ENCODE measurements at regions not wholly inside any gene's neighbourhood (a gene's known extent, or its start where the extent isn't known, plus 50 kb on each side); places are given as distances from the start of the nearest gene placed in this dataset.

- WGBS, 3 donors = 93 to 96% (median 96%) methylated on average over 4 of the region's 4 CpGs
- no peak for DNase-seq
- H3K9me3 ChIP-seq = no peaks in the 10 kb centered on the region
- TF ChIP-seq, protein P1, sequence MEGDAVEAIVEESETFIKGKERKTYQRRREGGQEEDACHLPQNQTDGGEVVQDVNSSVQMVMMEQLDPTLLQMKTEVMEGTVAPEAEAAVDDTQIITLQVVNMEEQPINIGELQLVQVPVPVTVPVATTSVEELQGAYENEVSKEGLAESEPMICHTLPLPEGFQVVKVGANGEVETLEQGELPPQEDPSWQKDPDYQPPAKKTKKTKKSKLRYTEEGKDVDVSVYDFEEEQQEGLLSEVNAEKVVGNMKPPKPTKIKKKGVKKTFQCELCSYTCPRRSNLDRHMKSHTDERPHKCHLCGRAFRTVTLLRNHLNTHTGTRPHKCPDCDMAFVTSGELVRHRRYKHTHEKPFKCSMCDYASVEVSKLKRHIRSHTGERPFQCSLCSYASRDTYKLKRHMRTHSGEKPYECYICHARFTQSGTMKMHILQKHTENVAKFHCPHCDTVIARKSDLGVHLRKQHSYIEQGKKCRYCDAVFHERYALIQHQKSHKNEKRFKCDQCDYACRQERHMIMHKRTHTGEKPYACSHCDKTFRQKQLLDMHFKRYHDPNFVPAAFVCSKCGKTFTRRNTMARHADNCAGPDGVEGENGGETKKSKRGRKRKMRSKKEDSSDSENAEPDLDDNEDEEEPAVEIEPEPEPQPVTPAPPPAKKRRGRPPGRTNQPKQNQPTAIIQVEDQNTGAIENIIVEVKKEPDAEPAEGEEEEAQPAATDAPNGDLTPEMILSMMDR (IDR thresholded peaks at IDR 0.05) = no peak
- H3K4me3 ChIP-seq = no peak overlapping the region
- intact Hi-C loops (cut with DNase I) = no loop called here
- no peak overlapping the region for H3K27ac ChIP-seq
- H3K27me3 ChIP-seq (ENCODE audit: insufficient read depth in 3 of 3, low read length in 2 of 3) = no peaks in the 10 kb centered on the region
- no peaks in the 10 kb centered on the region for H3K36me3 ChIP-seq (ENCODE audit: insufficient read depth in 1 of 2, low read depth in 1 of 2)
- no peaks in the 10 kb centered on the region for H3K4me1 ChIP-seq
- no peak for ATAC-seq
Measured at GRCh38 chr9:86644675-86645034, 290.4 kb upstream of the TUT7 start.

DNA sequence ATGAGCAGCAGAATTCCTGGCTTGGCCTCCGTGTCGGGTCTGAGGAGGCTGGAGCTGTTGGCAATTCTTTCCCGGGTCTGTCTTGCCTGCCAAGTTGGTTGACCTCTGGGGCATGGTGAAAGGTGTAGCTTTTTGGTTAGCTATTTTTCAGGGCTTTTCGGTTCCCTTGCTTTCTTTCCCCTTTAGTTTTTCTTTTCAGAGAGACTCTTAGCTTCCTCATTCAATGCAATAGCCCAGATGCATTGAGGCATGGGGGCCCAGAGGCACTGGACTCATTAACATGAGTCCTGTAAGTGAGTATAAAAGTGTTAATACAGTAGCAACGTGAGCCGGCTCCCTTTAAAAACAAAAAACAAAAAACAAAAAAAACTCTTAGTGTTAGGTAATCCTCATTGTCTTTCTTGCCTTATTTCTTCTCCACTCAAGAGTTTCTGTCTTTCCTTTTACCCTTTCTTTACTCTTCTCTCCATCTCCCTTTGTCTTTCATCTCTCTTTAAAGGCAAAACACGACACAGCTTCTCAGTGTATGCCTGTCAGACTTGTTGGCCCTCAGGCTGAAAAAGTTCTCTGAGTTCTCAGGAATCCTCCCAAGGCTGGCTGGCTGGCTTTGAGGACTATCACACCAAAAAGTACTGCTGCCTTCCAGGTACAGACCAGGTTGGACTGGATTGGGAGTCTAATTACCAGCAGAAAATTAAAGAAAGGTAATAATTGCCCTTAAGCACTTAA, 289.9 kb upstream of the TUT7 start:
- WGBS, 3 donors = 61 to 76% (median 65%) methylated on average over 7 of the region's 7 CpGs
- H3K27me3 ChIP-seq (ENCODE audit: insufficient read depth in 3 of 3, low read length in 2 of 3) = no peaks in the 10 kb centered on the region
- no peaks in the 10 kb centered on the region for H3K4me1 ChIP-seq
- H3K4me3 ChIP-seq = no peak overlapping the region
- no peaks in the 10 kb centered on the region for H3K36me3 ChIP-seq (ENCODE audit: insufficient read depth in 1 of 2, low read depth in 1 of 2)
- H3K27ac ChIP-seq = no peak overlapping the region
- H3K9me3 ChIP-seq = no peaks in the 10 kb centered on the region
- TF ChIP-seq, protein P1 (IDR thresholded peaks at IDR 0.05) = no peak
- no peak for ATAC-seq
- intact Hi-C loops (cut with DNase I) = no loop called here
- DNase-seq = no peak

DNA sequence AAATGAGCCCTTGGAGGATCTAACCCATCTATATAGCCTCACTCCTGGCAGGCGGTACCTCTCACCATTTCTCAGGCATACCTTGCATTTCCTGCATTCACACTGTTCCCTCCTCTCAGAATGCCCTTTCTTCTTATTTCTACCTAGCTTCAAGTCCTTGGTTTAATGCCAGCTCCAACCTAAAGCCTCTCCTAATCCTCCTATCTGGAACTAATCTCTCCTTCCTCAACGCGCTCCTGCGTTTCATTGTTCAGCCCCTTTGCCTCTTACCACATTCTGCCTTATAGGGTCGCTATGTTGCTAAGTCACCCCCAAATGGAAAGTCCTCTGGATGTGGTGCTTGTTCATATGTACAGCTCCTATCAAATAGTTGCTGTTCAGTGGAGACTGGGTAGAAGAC, 288.5 kb upstream of the TUT7 start:
- TF ChIP-seq, protein P1 (IDR thresholded peaks at IDR 0.05) = no peak
- Histone ChIP-seq H3K27ac (no peak overlapping the region), H3K4me1 (no peaks in the 10 kb centered on the region), H3K36me3 (ENCODE audit: insufficient read depth in 1 of 2, low read depth in 1 of 2) (no peaks in the 10 kb centered on the region), H3K27me3 (ENCODE audit: insufficient read depth in 3 of 3, low read length in 2 of 3) (peaks cover 0 to under 1% (median 0%) of the 10 kb centered on the region in 3 donors), H3K4me3 (no peak overlapping the region), H3K9me3 (no peaks in the 10 kb centered on the region)
- DNase-seq (no peak), ATAC-seq (no peak)
- WGBS, 3 donors = 92 to 96% (median 95%) methylated on average over 5 of the region's 5 CpGs
- intact Hi-C loops (cut with DNase I) = no loop called here

DNA sequence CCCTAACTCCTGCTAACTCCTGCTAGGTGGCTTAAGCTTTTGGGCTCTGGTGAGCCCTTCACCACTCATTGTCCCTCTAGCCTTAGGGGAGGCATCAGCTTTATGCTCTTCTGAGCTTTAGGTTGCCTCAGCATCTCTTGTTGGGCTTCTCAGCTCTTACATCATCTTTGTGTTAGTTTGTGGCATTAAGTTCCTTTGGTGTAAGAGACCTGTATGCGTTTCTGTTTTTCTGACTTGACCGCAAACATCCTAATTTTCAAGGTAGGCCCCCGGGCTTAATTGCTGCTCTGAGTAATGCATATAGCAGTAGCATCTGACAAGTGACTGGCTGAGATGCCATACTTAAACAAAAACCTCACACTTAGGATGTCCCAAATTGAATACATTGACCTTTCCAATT, 287.8 kb upstream of the TUT7 start:
- intact Hi-C loops (cut with DNase I) = no loop called here
- DNase-seq (no peak), ATAC-seq (no peak)
- H3K4me3 ChIP-seq = no peak overlapping the region
- H3K4me1 ChIP-seq = no peaks in the 10 kb centered on the region
- TF ChIP-seq, protein P1 (IDR thresholded peaks at IDR 0.05) = no peak
- H3K36me3 ChIP-seq (ENCODE audit: insufficient read depth in 1 of 2, low read depth in 1 of 2) = no peaks in the 10 kb centered on the region
- 90 to 91% (median 91%) methylated on average over 3 of the region's 3 CpGs for WGBS, 3 donors
- no peaks in the 10 kb centered on the region for H3K9me3 ChIP-seq
- no peak overlapping the region for H3K27ac ChIP-seq
- peaks cover 0 to 3% (median 0%) of the 10 kb centered on the region in 3 donors for H3K27me3 ChIP-seq (ENCODE audit: insufficient read depth in 3 of 3, low read length in 2 of 3)

- WGBS, 3 donors = 90 to 97% (median 94%) methylated on average over 5 of the region's 5 CpGs
- DNase-seq = no peak
- no peak overlapping the region for H3K27ac ChIP-seq
- H3K4me3 ChIP-seq = no peak overlapping the region
- no peaks in the 10 kb centered on the region for H3K4me1 ChIP-seq
- TF ChIP-seq, protein P1 (IDR thresholded peaks at IDR 0.05) = no peak
- H3K36me3 ChIP-seq (ENCODE audit: insufficient read depth in 1 of 2, low read depth in 1 of 2) = no peaks in the 10 kb centered on the region
- peaks cover 0 to 3% (median 0%) of the 10 kb centered on the region in 3 donors for H3K27me3 ChIP-seq (ENCODE audit: insufficient read depth in 3 of 3, low read length in 2 of 3)
- intact Hi-C loops (cut with DNase I) = no loop called here
- ATAC-seq = no peak
- no peaks in the 10 kb centered on the region for H3K9me3 ChIP-seq
Measured at GRCh38 chr9:86639899-86640379, 285.7 kb upstream of the TUT7 start.
